ENCODE measurements at regions not wholly inside any gene's neighbourhood (a gene's known extent, or its start where the extent isn't known, plus 50 kb on each side); places are given as distances from the start of the nearest gene placed in this dataset.

DNA sequence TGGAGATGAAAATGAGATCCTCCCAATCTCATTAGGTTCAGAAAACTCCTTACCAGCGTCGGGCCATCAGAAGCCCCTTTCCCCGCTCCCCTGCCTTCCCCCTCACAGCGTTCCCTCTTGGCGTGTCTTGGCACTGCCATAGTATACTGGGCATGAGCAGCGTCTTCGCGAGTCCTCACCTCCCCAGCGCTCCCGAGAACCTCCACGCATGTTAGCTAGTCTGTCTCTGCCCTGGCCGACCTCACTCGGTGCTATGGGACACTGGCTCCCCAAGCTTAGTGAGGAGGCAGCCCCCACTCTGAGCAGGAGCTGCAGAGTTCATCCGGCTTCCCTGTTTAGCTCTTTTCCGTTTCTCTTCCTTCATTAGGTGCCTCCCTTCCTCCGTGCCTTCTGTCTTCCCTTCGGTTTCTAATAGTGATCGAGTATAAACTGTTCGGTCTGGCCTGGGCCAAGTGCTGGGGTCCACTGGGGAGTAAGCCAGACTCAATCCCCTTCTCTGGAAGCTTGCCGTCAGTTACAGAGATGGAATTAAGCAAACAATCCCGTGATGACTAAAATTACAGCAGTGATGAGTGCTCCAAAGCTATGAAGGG is 63.8 kb upstream of the OPCML start:
- no peak for TF ChIP-seq CTCF (IDR thresholded peaks at IDR 0.05)
- TF ChIP-seq POLR2A (IDR thresholded peaks at IDR 0.05): no peak

All from right lobe of liver (tissue), 4 donors.